ENCODE measurements at regions not wholly inside any gene's neighbourhood (a gene's known extent, or its start where the extent isn't known, plus 50 kb on each side); places are given as distances from the start of the nearest gene placed in this dataset.

GRCh38 chr9:6114424-6114823, 99.0 kb upstream of the RANBP6 start:
- WGBS, 2 donors (ENCODE audit: extremely low coverage in 2 of 2, insufficient read length in 2 of 2, insufficient replicate concordance in 1 of 2), result no CpG with 5 or more reads among the region's 6 CpGs
- Histone ChIP-seq H3K9ac (ENCODE audit: low read depth, low read length, poor library complexity) (no peak overlapping the region), H2BK120ac (ENCODE audit: low read depth, low read length) (no peak overlapping the region), H3K4me2 (ENCODE audit: insufficient read depth, low read length, poor library complexity, severe bottlenecking) (no peak overlapping the region), H3K4ac (ENCODE audit: low read length) (no peak overlapping the region), H3K79me1 (ENCODE audit: low read depth, low read length) (no peaks in the 10 kb centered on the region), H3K27ac (replicated peaks; ENCODE audit: low read length) (no peak overlapping the region), H4K8ac (ENCODE audit: low read depth, low read length) (no peak overlapping the region), H2BK5ac (ENCODE audit: low read length) (no peak overlapping the region), H3K14ac (ENCODE audit: low read length) (no peak overlapping the region), H2AFZ (ENCODE audit: low read length) (no peak overlapping the region), H3K18ac (ENCODE audit: low read length) (peak overlapping the region; percentile 36), H2BK15ac (ENCODE audit: low read length) (no peak overlapping the region), H3K36me3 (replicated peaks in 1 of 2; ENCODE audit: control insufficient read depth in 2 of 2, insufficient read depth in 2 of 2, low read length in 2 of 2) (no peaks in the 10 kb centered on the region), H3K23ac (ENCODE audit: low read depth, low read length, poor library complexity) (peak overlapping the region; percentile 6), H2AK5ac (ENCODE audit: low read depth, low read length) (no peak overlapping the region), H3K4me3 (ENCODE audit: low read length in 2 of 2) (no peak overlapping the region), H3K9me3 (replicated peaks in 1 of 2; ENCODE audit: control insufficient read depth in 2 of 2, insufficient read depth in 1 of 2, low read depth in 1 of 2, low read length in 2 of 2) (peaks cover 0 to 2% of the 10 kb centered on the region in 2 donors), H3K27me3 (ENCODE audit: control insufficient read depth in 3 of 3, insufficient read depth in 3 of 3, low read depth in 1 of 3, low read length in 3 of 3) (no peaks in the 10 kb centered on the region), H2BK12ac (ENCODE audit: low read length) (no peak overlapping the region), H4K91ac (ENCODE audit: low read depth, low read length, poor library complexity) (peak overlapping the region; percentile 1), H3K4me1 (ENCODE audit: control insufficient read depth in 2 of 2, insufficient read depth in 1 of 2, low read depth in 1 of 2, low read length in 2 of 2) (no peaks in the 10 kb centered on the region)
- no peak for DNase-seq (ENCODE audit: low spot score)

GRCh38 chr9:6113819-6114218, 98.4 kb upstream of the RANBP6 start:
- Histone ChIP-seq H3K14ac (ENCODE audit: low read length) (no peak overlapping the region), H2BK15ac (ENCODE audit: low read length) (no peak overlapping the region), H3K9ac (ENCODE audit: low read depth, low read length, poor library complexity) (no peak overlapping the region), H3K18ac (ENCODE audit: low read length) (no peak overlapping the region), H3K79me1 (ENCODE audit: low read depth, low read length) (no peaks in the 10 kb centered on the region), H4K91ac (ENCODE audit: low read depth, low read length, poor library complexity) (no peak overlapping the region), H3K36me3 (replicated peaks in 1 of 2; ENCODE audit: control insufficient read depth in 2 of 2, insufficient read depth in 2 of 2, low read length in 2 of 2) (no peaks in the 10 kb centered on the region), H3K4me3 (ENCODE audit: low read length in 2 of 2) (no peak overlapping the region), H3K27me3 (ENCODE audit: control insufficient read depth in 3 of 3, insufficient read depth in 3 of 3, low read depth in 1 of 3, low read length in 3 of 3) (no peaks in the 10 kb centered on the region), H2AK5ac (ENCODE audit: low read depth, low read length) (no peak overlapping the region), H3K27ac (replicated peaks; ENCODE audit: low read length) (no peak overlapping the region), H2BK12ac (ENCODE audit: low read length) (no peak overlapping the region), H3K4me2 (ENCODE audit: insufficient read depth, low read length, poor library complexity, severe bottlenecking) (no peak overlapping the region), H3K4ac (ENCODE audit: low read length) (no peak overlapping the region), H2BK5ac (ENCODE audit: low read length) (no peak overlapping the region), H3K9me3 (replicated peaks in 1 of 2; ENCODE audit: control insufficient read depth in 2 of 2, insufficient read depth in 1 of 2, low read depth in 1 of 2, low read length in 2 of 2) (peaks cover 0 to 2% of the 10 kb centered on the region in 2 donors), H3K4me1 (ENCODE audit: control insufficient read depth in 2 of 2, insufficient read depth in 1 of 2, low read depth in 1 of 2, low read length in 2 of 2) (no peaks in the 10 kb centered on the region), H2AFZ (ENCODE audit: low read length) (no peak overlapping the region), H3K23ac (ENCODE audit: low read depth, low read length, poor library complexity) (no peak overlapping the region), H2BK120ac (ENCODE audit: low read depth, low read length) (no peak overlapping the region), H4K8ac (ENCODE audit: low read depth, low read length) (no peak overlapping the region)
- no CpG with 5 or more reads among the region's 6 CpGs for WGBS, 2 donors (ENCODE audit: extremely low coverage in 2 of 2, insufficient read length in 2 of 2, insufficient replicate concordance in 1 of 2)
- no peak for DNase-seq (ENCODE audit: low spot score)

DNA sequence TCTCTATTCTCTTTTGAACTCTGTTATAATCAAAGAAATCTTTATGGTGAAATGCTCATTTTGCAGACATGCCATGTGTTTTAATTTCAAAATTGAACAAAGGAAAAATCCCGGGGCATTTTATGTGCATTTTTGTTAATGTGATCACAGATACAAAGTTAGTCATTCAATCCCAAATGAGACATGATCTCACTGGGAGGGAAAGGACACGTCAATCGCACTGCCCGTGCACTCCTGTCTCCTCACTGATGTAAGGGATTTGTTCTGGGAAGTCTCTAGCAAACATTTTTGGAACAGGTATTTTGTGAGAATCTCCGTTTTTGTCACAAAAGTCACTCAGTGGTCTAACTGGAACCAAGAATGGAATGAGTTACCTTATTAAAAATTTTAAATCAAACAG, 97.9 kb upstream of the RANBP6 start:
- Histone ChIP-seq H3K23ac (ENCODE audit: low read depth, low read length, poor library complexity) (no peak overlapping the region), H3K18ac (ENCODE audit: low read length) (no peak overlapping the region), H3K4me3 (ENCODE audit: low read length in 2 of 2) (no peak overlapping the region), H3K4me1 (ENCODE audit: control insufficient read depth in 2 of 2, insufficient read depth in 1 of 2, low read depth in 1 of 2, low read length in 2 of 2) (no peaks in the 10 kb centered on the region), H3K9ac (ENCODE audit: low read depth, low read length, poor library complexity) (no peak overlapping the region), H2BK5ac (ENCODE audit: low read length) (no peak overlapping the region), H3K9me3 (replicated peaks in 1 of 2; ENCODE audit: control insufficient read depth in 2 of 2, insufficient read depth in 1 of 2, low read depth in 1 of 2, low read length in 2 of 2) (peaks cover 0 to 2% of the 10 kb centered on the region in 2 donors), H3K4me2 (ENCODE audit: insufficient read depth, low read length, poor library complexity, severe bottlenecking) (no peak overlapping the region), H2AK5ac (ENCODE audit: low read depth, low read length) (no peak overlapping the region), H2BK15ac (ENCODE audit: low read length) (no peak overlapping the region), H3K79me1 (ENCODE audit: low read depth, low read length) (no peaks in the 10 kb centered on the region), H2BK12ac (ENCODE audit: low read length) (no peak overlapping the region), H2AFZ (ENCODE audit: low read length) (no peak overlapping the region), H3K27ac (replicated peaks; ENCODE audit: low read length) (no peak overlapping the region), H3K14ac (ENCODE audit: low read length) (no peak overlapping the region), H3K27me3 (ENCODE audit: control insufficient read depth in 3 of 3, insufficient read depth in 3 of 3, low read depth in 1 of 3, low read length in 3 of 3) (no peaks in the 10 kb centered on the region), H3K4ac (ENCODE audit: low read length) (no peak overlapping the region), H3K36me3 (replicated peaks in 1 of 2; ENCODE audit: control insufficient read depth in 2 of 2, insufficient read depth in 2 of 2, low read length in 2 of 2) (no peaks in the 10 kb centered on the region), H2BK120ac (ENCODE audit: low read depth, low read length) (no peak overlapping the region), H4K8ac (ENCODE audit: low read depth, low read length) (no peak overlapping the region), H4K91ac (ENCODE audit: low read depth, low read length, poor library complexity) (no peak overlapping the region)
- no CpG with 5 or more reads among the region's 5 CpGs for WGBS, 2 donors (ENCODE audit: extremely low coverage in 2 of 2, insufficient read length in 2 of 2, insufficient replicate concordance in 1 of 2)
- no peak for DNase-seq (ENCODE audit: low spot score)

GRCh38 chr9:6109986-6110385, 94.6 kb upstream of the RANBP6 start:
- WGBS, 2 donors (ENCODE audit: extremely low coverage in 2 of 2, insufficient read length in 2 of 2, insufficient replicate concordance in 1 of 2), result no CpG with 5 or more reads among the region's 2 CpGs
- Histone ChIP-seq H2AFZ (ENCODE audit: low read length) (no peak overlapping the region), H2BK12ac (ENCODE audit: low read length) (no peak overlapping the region), H3K4ac (ENCODE audit: low read length) (no peak overlapping the region), H3K4me1 (ENCODE audit: control insufficient read depth in 2 of 2, insufficient read depth in 1 of 2, low read depth in 1 of 2, low read length in 2 of 2) (peaks cover 0 to 2% of the 10 kb centered on the region in 2 donors), H3K79me1 (ENCODE audit: low read depth, low read length) (no peaks in the 10 kb centered on the region), H4K8ac (ENCODE audit: low read depth, low read length) (no peak overlapping the region), H3K4me2 (ENCODE audit: insufficient read depth, low read length, poor library complexity, severe bottlenecking) (no peak overlapping the region), H3K9me3 (replicated peaks in 1 of 2; ENCODE audit: control insufficient read depth in 2 of 2, insufficient read depth in 1 of 2, low read depth in 1 of 2, low read length in 2 of 2) (peaks cover 0 to 2% of the 10 kb centered on the region in 2 donors), H2BK120ac (ENCODE audit: low read depth, low read length) (no peak overlapping the region), H2AK5ac (ENCODE audit: low read depth, low read length) (no peak overlapping the region), H3K23ac (ENCODE audit: low read depth, low read length, poor library complexity) (no peak overlapping the region), H2BK5ac (ENCODE audit: low read length) (no peak overlapping the region), H3K4me3 (ENCODE audit: low read length in 2 of 2) (no peak overlapping the region), H2BK15ac (ENCODE audit: low read length) (no peak overlapping the region), H3K18ac (ENCODE audit: low read length) (no peak overlapping the region), H3K14ac (ENCODE audit: low read length) (no peak overlapping the region), H4K91ac (ENCODE audit: low read depth, low read length, poor library complexity) (no peak overlapping the region), H3K9ac (ENCODE audit: low read depth, low read length, poor library complexity) (no peak overlapping the region), H3K27ac (replicated peaks; ENCODE audit: low read length) (no peak overlapping the region), H3K27me3 (ENCODE audit: control insufficient read depth in 3 of 3, insufficient read depth in 3 of 3, low read depth in 1 of 3, low read length in 3 of 3) (no peaks in the 10 kb centered on the region), H3K36me3 (replicated peaks in 1 of 2; ENCODE audit: control insufficient read depth in 2 of 2, insufficient read depth in 2 of 2, low read length in 2 of 2) (no peaks in the 10 kb centered on the region)
- DNase-seq (ENCODE audit: low spot score), result no peak
